HG03558 (cell line): ENCODE measurements at regions not wholly inside any gene's neighbourhood (a gene's known extent, or its start where the extent isn't known, plus 50 kb on each side); places are given as distances from the start of the nearest gene placed in this dataset.

Experiments used
- ATAC-seq: cut with Tn5 transposase; IDR thresholded peaks from one replicate; pipeline ENCODE4 v1.9.1; 2021; ENCODE audit warnings: moderate number of reproducible peaks; ENCODE audit not compliant: unreplicated experiment; ENCODE audit errors: extremely low read depth

DNA sequence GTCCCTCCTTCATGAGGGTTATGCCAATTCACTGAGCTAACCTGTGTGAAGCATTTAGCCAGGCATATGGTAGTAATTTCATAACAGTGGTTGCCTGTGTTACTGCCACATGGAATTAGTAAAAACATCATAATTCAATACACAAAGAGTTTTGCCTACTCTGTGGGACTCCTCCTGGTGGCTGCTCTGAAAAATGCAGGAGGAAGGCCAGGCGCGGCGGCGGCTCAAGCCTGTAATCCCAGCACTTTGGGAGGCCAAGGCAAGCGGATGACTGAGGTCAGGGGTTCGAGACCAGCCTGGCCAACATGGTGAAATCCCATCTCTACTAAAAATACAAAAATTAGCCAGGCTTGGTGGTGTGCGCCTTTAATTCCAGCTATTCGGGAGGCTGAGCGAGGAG lies 547.3 kb downstream of the CDK5RAP2 start:
- ATAC-seq: no peak

DNA sequence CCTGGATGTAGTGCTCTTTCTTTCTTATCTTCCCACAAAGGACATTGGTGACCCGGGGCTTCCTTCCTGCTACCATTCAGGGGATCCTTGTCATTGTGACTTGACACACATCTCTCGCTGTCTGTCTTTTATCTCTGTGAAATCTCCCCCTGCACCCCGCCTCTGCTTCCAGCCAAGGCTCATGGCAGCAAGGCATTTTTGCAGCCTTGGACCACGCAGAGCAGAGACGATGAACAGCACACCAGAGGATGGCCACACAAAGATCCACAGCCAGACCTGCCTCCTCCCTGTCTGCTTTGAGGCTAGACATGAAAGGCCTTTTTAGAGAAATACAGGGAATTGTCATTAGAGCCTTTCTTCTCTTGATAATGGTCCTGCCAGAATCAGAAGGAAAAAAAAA lies 549.1 kb downstream of the CDK5RAP2 start:
- ATAC-seq: no peak

DNA sequence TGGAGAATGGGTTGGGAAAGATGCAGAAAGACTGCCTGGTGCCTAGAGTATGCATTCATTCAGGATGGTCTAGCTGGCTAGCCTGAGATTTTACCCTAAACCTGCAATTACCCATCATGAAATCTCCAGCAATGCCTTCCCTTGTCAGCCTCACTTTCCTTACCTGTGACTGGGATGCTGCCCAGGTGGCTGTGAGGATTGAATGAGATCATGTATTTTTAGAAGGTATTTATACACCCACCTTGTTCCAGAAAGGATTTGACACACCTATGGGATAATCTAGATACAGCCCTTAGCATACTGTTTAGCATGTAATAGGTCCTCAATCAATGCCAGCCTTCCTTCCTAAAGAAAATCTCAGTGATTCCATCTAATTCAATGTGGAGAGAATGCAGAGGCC lies 561.4 kb downstream of the CDK5RAP2 start:
- ATAC-seq: no peak

DNA sequence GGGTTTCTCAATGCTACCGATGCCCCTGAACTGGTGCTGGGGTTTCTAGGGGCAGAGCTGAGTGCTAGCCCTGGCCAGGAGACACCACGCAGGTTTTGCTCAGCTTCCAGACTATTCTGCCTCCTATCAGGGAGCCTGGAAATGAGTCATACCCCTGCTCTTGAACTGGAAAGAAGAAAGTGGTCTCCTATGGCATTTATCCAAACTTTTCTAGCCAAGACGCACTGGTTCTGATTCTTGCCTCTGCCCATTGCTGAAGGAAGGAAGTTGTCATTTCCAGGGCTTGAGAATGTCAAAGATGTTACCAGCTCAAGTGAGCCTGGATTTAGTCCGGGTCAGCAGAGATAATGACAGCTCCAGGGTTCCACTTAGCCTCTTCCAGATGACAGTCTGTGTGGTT lies 561.9 kb downstream of the CDK5RAP2 start:
- no peak for ATAC-seq

DNA sequence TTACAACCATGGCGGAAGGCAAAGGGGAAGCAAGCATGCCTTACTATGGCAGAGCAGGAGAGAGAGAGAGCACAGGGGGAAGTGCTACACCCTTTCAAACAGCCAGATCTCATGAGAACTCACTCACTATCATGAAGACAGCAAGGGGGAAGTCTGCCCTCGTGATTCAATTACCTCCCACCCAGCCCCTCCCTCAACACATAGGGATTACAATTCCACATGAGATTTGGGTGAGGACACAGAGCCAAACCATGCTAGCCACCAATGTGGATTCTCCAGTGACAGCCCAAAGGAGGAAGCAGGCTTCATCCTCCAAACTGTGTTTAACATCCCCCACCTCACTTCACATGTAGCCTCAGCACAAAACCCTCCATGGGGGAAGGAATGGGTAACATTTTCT lies 563.7 kb downstream of the CDK5RAP2 start:
- no peak for ATAC-seq

DNA sequence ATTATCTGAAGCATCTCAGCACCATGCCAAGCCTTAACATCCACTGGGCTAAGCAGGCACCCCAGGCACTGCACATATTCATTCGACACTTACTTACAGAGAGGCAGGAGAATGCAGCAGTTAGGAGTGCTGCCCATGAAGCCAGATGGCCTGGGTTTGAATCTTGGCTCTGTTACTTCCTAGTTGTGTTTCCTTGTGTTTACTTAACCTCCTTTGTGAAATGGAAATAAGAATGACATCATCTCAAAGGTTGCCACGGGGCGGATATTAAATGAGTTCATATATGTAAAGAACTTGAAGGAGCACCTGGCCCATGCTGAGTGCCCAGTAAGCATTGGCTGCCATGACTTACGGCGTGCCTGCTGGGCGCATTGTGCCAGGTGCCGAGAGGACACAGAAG lies 565.2 kb downstream of the CDK5RAP2 start:
- no peak for ATAC-seq

DNA sequence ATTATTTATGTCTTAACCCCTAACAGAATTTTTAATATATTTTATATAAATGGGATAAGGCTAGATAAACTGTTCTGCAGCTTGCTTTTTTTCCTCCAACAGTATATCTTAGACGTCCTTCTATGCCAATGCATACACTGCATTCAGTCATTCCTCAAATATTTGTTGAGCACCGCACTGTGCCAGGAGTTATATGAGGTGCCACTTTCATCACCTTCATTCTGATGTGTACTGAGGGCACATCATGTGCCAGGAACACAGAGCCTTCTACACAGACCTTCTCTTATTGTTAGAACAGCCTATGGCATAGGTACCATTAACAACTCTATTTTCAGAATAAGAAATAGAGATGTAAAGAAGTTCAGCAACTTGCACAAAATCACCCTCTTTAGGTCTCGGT lies 570.1 kb downstream of the CDK5RAP2 start:
- no peak for ATAC-seq

DNA sequence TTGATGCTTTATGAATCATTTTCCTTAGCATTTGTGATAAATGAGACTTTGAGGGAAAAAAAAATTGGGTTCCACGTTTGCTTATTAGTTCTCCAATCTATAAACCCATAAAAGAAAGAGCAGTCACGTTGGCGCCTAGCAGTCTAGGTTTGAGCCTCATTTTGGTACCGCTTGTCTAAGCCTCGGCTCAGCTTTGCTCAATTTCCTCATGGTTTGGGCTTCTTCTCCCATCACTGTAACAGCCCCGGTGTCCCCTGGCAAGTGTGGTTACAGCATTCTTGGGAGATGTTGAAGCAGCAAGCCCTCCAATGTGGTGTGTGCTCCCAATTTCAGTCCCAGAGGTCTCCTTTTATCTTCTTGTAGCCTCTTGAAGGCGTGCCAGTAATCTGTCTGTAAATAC lies 578.4 kb downstream of the CDK5RAP2 start:
- ATAC-seq: no peak

DNA sequence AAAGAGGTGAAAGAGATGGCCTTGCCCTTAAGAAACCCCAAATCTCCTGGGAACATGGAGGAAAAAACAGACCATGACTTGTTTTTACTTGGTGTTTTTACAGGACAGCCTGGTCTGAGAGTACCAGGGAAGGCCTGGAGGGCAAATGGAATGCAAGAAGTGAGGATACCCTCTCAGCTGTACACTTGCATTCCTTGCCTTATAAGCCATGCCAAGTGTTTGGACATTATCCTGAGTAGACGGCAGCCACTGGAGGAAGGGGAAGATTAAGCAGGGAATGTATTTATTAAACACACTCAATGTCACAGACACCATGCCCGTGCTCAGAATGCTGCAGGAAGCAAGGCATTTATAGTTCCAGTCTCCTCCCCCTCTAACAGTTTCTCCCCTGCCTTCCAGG lies 581.4 kb downstream of the CDK5RAP2 start:
- no peak for ATAC-seq

DNA sequence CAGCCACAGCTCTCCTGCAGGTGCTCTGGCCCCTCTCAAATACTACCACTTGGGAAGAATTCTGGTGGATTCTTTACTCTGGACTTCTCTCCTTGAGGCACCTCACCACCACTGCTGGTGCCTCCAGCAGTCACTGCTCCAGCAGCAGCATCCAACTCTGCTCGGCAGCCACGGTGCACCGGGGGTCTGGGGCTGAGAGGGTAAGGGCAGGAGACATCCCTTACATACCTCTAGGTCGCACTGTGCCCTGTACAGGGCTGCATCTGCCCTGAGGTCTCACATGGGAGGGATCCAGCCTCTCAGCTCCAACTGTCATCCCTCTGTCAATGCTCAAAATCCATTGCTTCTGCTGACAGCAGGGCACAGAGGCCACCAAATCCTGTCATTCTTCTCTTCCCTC lies 588.2 kb downstream of the CDK5RAP2 start:
- no peak for ATAC-seq

DNA sequence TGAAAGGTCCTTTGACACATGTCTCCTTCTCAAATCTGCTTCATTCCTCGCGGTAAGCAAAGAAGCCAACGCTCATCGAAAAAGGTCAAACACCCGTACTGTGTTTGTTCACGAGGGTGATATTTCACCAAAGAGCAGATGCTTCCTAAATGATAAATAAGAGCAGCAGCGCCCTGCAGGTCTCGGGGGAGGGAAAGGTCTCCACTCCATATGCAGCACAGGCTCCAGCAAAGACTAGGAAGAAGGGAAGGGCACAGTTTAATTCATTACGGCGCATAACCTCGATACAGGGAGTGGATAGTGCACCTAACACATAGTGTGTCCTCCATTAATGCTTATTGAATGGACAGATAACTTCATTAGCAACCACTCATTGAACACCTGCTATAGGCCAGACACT lies 593.3 kb downstream of the CDK5RAP2 start:
- ATAC-seq: no peak

DNA sequence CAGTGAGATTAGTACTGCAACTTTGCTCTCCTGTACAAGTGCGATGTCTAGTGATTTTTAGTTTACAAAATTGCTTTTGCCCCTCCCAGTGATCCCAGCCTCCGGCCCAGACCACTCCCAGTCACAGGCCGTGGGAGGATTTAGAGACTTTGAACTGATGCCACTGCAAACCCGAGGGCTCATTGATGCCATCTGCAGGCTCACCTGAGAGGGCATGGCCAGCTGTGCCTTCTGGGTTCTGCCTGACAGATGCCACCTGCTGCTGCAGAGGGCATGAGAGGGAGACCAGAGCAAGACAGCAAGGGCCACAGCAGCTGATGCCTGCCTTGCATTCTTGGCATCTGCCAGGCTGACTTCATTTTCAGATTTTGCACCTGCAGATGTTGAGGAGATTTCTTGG lies 593.8 kb downstream of the CDK5RAP2 start:
- no peak for ATAC-seq

DNA sequence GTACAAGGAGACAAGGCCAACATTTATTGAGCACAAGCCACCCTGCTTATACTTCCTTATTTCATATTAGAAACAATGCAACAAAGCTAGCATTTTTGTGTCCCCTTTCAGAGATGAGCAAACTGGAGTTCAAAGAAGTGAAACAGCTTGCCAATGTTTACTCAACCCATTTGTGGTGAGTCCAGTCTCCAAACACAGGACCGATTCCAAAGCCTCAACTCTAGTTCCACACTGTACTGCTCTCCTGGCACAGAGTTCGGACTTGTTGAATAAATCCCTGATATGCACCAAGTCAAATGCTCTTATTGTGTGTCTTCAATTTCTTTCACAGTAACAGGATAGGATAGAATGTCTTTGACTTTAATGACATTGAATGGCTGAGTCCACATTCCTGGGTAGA lies 604.8 kb upstream of the BRINP1 start:
- no peak for ATAC-seq

DNA sequence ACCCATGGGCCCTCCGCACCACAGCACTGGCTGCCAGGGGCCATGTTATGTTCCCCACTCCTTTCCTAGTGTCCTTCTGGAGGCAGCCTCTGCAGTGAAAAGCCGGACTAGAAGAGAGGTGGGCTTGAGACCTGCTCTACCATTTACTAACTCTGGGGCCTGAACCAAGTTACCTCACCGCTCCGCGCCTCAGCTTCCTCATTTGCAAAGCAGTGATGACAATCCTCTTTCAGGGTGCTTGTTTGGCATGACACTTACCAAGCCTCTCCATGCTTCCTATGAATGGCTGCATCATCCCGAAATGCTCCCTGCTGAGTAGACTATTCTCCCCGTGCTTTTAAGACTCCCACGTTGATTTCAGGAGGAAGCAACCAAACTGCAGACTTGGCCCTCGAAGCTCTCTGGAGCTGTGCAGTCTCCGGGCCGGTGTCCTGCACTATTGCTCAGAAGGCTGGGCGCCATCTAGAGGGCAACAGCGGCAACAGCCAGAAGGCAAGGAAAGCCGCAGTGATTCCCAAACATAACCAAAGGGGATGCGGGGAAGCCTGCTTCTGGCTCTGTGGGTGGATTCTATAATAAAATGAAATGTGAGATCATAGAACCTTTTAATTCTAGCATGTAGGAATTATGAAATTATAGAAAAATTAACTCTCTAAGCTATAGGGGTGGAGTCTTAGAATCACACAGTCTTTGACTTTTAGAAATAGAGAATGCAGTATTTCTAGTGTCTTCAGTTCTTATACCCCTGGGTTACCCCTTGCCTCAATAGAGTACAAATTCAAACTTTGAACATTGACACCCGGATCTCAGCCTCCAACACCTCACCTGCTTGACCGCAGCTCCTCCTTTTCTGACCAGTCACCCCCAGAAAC lies 599.8 kb upstream of the BRINP1 start:
- no peak for ATAC-seq

DNA sequence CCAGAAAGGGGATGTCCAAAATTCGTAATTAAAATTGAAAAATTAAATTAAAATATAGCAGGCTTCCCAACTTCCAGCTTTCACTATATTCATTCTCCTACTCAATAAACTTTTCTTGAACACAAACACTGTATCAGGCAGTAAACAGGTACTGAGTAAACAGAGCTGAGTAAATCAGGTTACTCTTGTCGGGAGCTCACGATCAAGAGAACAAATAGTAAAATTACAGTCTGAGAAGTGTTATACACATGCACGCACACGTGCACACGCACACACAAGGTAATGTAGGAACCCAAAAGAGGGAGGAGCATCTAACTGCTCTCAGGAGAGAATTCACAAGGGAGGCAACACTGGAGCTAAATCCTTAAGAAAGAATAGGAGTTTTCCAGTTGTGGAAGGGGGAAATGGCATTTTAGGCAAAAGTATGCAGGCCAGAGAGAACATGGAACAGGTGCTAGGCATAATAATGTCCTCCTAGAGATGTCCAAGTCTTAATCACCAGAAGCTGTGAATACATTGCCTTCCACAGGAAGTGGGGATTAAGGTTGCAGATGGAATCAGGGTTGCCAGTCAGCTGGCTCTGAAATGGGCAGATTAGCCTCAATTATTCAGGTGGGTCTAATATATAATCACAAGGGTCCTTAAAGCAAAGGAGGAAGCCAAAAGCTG lies 598.8 kb upstream of the BRINP1 start:
- no peak for ATAC-seq

DNA sequence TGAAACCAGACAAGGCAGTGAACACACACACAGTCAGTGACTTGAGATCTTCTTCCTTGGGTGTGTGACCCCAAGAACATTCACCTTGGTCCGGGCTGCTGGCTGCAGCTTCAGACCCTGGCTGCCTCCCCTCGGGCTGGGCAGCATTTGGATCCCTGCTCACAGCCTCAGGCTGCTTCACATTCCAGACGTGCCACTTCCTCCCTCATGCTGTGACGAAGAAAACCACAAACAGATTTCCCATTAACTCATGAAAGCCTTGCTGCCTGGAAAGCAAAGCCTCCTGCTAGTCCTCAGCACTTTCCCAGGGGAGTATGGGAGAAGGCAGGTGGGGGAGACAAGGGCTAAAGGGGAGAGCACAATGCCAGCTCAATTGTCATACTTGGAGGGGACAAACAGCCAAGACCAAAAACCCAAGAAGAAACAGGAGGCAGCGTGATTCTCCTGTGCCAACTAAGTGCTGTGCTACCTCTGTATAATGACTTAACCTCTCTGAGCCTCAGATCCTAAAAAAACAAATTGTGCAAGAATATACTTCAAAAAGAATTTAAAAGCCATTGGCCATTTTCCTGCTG lies 594.6 kb upstream of the BRINP1 start:
- no peak for ATAC-seq

DNA sequence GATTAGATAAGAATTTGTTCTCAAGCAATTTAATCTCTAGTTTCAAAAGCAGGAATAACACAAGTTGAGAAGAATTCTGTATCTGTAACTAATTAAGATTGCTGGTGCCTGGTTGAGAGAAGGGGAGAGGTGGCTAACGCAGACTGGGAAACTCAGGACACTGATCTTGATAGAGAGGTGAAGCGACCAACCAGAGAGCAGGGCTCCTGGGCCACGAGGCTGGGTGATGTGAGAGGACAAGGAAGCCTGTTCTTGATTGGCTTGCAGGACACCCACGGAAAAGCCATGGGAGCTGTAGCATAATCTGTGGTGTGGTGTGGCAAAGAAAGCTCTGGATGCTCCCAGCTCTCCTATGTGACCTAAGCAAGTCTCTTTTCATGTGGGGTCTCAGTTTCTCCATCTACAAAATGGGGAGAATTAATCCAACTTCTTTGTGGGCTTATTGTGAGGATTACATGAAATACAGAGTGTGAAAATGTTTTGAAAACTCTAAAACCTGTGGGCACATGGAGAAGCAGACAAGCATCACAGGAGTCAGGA lies 594.1 kb upstream of the BRINP1 start:
- no peak for ATAC-seq

DNA sequence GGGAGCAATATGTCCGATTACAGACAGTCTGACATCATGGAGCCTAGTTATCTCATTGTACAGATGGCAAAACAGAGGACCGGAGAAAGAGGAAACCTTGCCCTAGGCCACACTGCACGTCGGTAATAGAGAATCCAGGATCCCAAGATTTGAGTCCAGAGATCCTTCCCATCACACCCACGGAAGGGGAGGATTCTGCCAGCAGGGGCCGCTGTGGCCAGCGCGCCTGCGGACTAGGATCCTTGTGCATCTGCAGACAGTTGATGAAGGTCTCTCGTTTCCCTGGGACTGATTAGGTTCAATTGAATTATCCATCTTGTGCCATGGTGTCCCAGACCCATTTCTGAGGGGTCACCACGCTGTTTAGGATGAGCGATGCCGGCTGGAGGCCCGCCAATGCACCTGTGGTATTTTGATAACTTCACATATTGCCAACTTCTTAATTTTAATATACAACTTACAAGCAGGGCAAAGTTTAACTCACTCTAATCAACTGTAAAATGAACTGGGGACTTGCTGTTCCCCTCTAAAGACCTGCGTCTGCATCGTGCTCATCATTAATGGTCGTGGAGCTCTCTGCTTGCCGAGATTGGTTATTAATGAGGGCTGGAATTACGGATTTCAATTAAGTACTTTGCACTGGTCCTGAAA lies 592.7 kb upstream of the BRINP1 start:
- ATAC-seq: no peak

DNA sequence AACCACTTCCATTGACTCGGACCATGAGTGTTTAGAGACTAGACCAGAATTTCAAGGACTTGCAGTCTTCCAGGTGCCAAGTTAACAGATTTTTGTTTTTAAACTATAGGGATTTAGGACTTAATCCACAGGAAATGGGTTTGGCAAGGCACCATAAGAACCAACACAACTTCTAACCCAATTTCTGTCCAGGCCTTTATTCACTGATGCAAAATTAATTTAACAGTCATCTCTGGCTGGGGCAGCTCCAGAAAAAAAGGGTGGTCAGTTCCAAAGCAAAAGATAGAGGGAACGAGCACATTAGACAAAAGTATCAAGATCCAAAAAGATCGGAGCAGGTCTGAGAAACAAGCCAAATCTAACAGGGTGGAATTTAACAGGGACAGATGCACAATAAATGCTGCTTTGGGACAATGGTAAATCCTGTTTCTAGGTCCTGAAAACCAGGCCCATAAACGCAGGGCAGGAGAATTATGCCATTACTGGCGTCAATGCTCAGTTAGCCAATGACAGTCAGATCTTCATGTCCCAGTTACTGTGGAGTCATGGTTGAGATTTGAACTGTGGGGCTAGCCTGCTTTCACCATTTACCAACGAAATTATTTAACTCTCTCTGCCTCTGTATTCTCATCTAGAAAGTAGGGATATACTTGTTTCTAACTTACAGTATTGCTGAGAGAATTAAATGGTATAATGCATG lies 590.8 kb upstream of the BRINP1 start:
- ATAC-seq: no peak

DNA sequence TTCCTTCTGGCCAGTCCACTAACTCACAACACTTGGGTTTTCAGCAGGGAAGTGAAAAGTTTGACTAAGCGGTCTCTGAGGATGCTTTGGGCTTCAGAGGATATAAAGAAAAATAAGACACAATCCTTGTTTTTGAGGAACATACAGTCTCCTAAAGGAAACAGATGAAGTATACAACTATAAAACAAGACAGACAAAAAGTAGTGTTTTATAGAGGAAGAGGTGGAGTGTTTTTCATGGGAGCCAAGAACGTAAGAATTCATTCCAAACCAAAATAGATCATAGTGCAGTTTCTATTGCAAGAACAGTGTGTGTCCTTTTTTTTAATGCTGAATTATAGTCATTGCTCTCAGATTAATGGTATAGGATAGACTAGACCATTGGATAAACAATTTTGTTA lies 586.9 kb upstream of the BRINP1 start:
- no peak for ATAC-seq
